K562 (cell line): ENCODE measurements at regions not wholly inside any gene's neighbourhood (a gene's known extent, or its start where the extent isn't known, plus 50 kb on each side); places are given as distances from the start of the nearest gene placed in this dataset.

Source experiments
- ATAC-seq: fragments of 200-7000 bp; cut with Tn5 transposase; 3 replicates; pipeline ENCODE4 v1.9.1; 2020; ENCODE audit warnings: moderate library complexity
- BruUV-seq: library from RNA; stranded (reverse); fragments of 400-500 nt; replicated peaks from 2 replicates; lab custom pipeline; 2021; lab: Mats Ljungman, UMichigan
- CTCF ChIA-PET: fragments of 300-600 bp; formaldehyde crosslinking; extraction: SDS; loops from one replicate; lab custom pipeline; 2021; ENCODE audit warnings: low intra/inter-chr PET ratio; lab: Yijun Ruan, JAX
- POLR2A ChIA-PET: fragments of 300-600, 350-650 bp; sonication (Branson Sonifier 250); formaldehyde crosslinking; extraction: SDS; loops from one replicate; lab custom pipeline; 2021; ENCODE audit warnings: antibody characterized with exemption, inconsistent platforms; lab: Yijun Ruan, JAX
- DNase-seq, 4 experiments: peaks; one replicate each; pipeline versions ENCODE4 v3.0.0 to v3.0.0-alpha.2; 2011 to 2018; ENCODE audit warnings: low spot score in 3 of 4, mixed read lengths in 3 of 4; ENCODE audit errors: extremely low read depth in 1 of 4
- FAIRE-seq: peaks from 2 replicates; lab custom pipeline; 2011; peaks lifted over from hg19 to GRCh38; lab: Jason Lieb, UNC
- H2AFZ ChIP-seq: 2 replicates; pipeline ENCODE4 v1.6.0; 2011; ENCODE audit warnings: low read depth, low read length, control low read depth, inconsistent platforms
- H3K27ac ChIP-seq: fragments of 200-600 bp; 3 replicates; pipeline ENCODE4 v1.8.0; 2011; ENCODE audit warnings: low read depth, mild to moderate bottlenecking, control low read depth, inconsistent platforms, low read length, moderate library complexity, mixed read lengths; ENCODE audit errors: extremely low read depth
- H3K27me3 ChIP-seq, 2 experiments: fragments of 300-600 bp in 1 of 2; 2 replicates in 1 of 2; 3 replicates in 1 of 2; pipeline versions ENCODE4 v1.6.0 to v1.8.0; 2011; ENCODE audit warnings: inconsistent platforms in 2 of 2, low read length in 2 of 2, mild to moderate bottlenecking in 1 of 2, mixed read lengths in 1 of 2, moderate library complexity in 1 of 2; ENCODE audit not compliant: control insufficient read depth in 2 of 2, insufficient read depth in 2 of 2
- H3K36me3 ChIP-seq: fragments of 300-600 bp; 3 replicates; pipeline ENCODE4 v1.8.0; 2011; ENCODE audit warnings: mild to moderate bottlenecking, low read length, inconsistent platforms; ENCODE audit not compliant: control insufficient read depth, insufficient read depth
- H3K4me1 ChIP-seq, 2 experiments: fragments of 200-600 bp in 1 of 2; replicated peaks in 1 of 2; 2 replicates in 1 of 2; 3 replicates in 1 of 2; pipeline versions ENCODE4 v1.5.1 to v1.8.0; 2011; ENCODE audit warnings: inconsistent platforms in 2 of 2, low read length in 2 of 2, mild to moderate bottlenecking in 1 of 2, mixed read lengths in 1 of 2, moderate library complexity in 1 of 2; ENCODE audit not compliant: control insufficient read depth in 2 of 2, insufficient read depth in 2 of 2
- H3K4me2 ChIP-seq: 2 replicates; pipeline ENCODE4 v1.6.1; 2011; ENCODE audit warnings: low read length, control low read depth, inconsistent platforms, mixed read lengths; ENCODE audit not compliant: insufficient read depth
- H3K4me3 ChIP-seq: fragments of 200-600 bp; sonication (generic), shearing (Covaris generic); 2 replicates; pipeline ENCODE4 v1.5.1; 2016; ENCODE audit warnings: control low read depth, inconsistent platforms
- H3K79me2 ChIP-seq: fragments of 200-600 bp; 3 replicates; pipeline ENCODE4 v1.8.0; 2011; ENCODE audit warnings: low read length, inconsistent platforms; ENCODE audit not compliant: control insufficient read depth, insufficient read depth
- H3K9ac ChIP-seq, 2 experiments: 2 replicates each; pipeline versions ENCODE4 v1.6.0 to v1.6.1; 2011; ENCODE audit warnings: low read depth in 2 of 2, low read length in 2 of 2, control low read depth in 1 of 2, inconsistent platforms in 1 of 2, mild to moderate bottlenecking in 1 of 2, mixed read lengths in 1 of 2; ENCODE audit not compliant: insufficient read depth in 1 of 2
- H3K9me1 ChIP-seq: one replicate; pipeline ENCODE4 v1.6.0; 2011; ENCODE audit warnings: inconsistent platforms, mild to moderate bottlenecking, low read length, moderate library complexity; ENCODE audit not compliant: control insufficient read depth, insufficient read depth
- H3K9me3 ChIP-seq: replicated peaks from 2 replicates; pipeline ENCODE4 v1.5.1; 2011; ENCODE audit warnings: low read depth, low read length, inconsistent platforms; ENCODE audit not compliant: control insufficient read depth, insufficient read depth
- H4K20me1 ChIP-seq: replicated peaks from 2 replicates; pipeline ENCODE4 v1.6.1; 2011; ENCODE audit warnings: low read length, inconsistent platforms, mixed read lengths; ENCODE audit not compliant: control insufficient read depth, insufficient read depth
- BRCA1 ChIP-seq, 2 experiments: fragments of 450-650 bp in 1 of 2; sonication (generic) in 1 of 2; formaldehyde crosslinking in 1 of 2; IDR thresholded peaks; 2 replicates each; pipeline versions ENCODE4 v1.5.0 to v1.6.1; 2017 to 2020; ENCODE audit warnings: mild to moderate bottlenecking in 1 of 2, missing genetic modification reagents in 1 of 2
- CREB1 ChIP-seq, 2 experiments: sonication (generic) in 1 of 2; formaldehyde crosslinking in 1 of 2; IDR thresholded peaks; 2 replicates each; pipeline versions ENCODE4 v1.6.1 to v1.8.0; 2012 to 2022; ENCODE audit warnings: inconsistent platforms in 1 of 2, mild to moderate bottlenecking in 1 of 2, missing genetic modification reagents in 1 of 2, moderate library complexity in 1 of 2
- E2F3 ChIP-seq: fragments of 250-450 bp; sonication (Bioruptor Pico); IDR thresholded peaks from 2 replicates; pipeline ENCODE4 v1.4.0; 2020; ENCODE audit warnings: mild to moderate bottlenecking
- TBL1XR1 ChIP-seq, 2 experiments: IDR thresholded peaks; 2 replicates each; pipeline ENCODE4 v1.6.1; 2012; ENCODE audit warnings: improper control_type of control experiment in 2 of 2, low read length in 2 of 2, mild to moderate bottlenecking in 1 of 2
- WGBS: fragments of 100-300 bp; shearing (Covaris generic); methylation state at CpG from one replicate; pipeline ENCODE4 v1.1.6; 2016; ENCODE audit warnings: low coverage, mixed read lengths; ENCODE audit not compliant: insufficient coverage; ENCODE audit errors: missing lambda C conversion rate; 5-methylcytosine and 5-hydroxymethylcytosine counted together
- in situ Hi-C: fragments of 300-500 bp; cut with MboI; formaldehyde crosslinking; loops from 4 replicates; pipeline ENCODE4 v1.15.0; 2018; ENCODE audit warnings: inconsistent platforms, mixed read lengths
- intact Hi-C: fragments of 100-400 bp; cut with micrococcal nuclease; formaldehyde crosslinking; loops from 2 replicates; pipeline ENCODE4 v1.14.2; 2022
- TF ChIP-seq, protein P1 (sequence below): fragments of 450-650 bp; formaldehyde crosslinking; IDR thresholded peaks from 2 replicates; pipeline ENCODE4 v1.4.0; 2020; ENCODE audit warnings: mild to moderate bottlenecking, mixed read lengths

DNA sequence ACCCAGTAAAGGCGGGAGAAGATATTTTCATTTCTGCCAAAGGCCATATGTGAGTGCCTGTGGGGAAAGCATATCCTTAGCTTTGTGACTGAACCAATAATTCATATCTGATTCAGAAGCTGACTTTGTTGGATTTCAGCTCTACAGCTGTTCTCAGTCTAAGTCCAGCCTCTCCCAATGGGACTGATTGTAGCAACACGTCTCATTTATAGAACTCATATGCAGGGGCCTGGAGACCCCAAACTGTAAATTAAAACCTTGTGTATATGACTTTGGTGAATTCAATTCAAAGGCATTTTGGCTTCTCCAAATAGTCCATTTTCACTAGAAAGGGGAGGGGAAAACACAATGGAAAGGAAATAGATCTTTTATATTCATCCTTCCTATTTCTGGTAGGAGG, 250.4 kb upstream of the SORL1-AS1 start (continued):
- TF ChIP-seq BRCA1 (IDR thresholded peaks at IDR 0.05) (no peak), BRCA1 (CRISPR knock-in tag; IDR thresholded peaks at IDR 0.05) (no peak), TBL1XR1 (IDR thresholded peaks at IDR 0.05; ENCODE audit: low read length in 2 of 2) (no peak), CREB1 (IDR thresholded peaks at IDR 0.05) (no peak), CREB1 (CRISPR knock-in tag; IDR thresholded peaks at IDR 0.05) (no peak)

DNA sequence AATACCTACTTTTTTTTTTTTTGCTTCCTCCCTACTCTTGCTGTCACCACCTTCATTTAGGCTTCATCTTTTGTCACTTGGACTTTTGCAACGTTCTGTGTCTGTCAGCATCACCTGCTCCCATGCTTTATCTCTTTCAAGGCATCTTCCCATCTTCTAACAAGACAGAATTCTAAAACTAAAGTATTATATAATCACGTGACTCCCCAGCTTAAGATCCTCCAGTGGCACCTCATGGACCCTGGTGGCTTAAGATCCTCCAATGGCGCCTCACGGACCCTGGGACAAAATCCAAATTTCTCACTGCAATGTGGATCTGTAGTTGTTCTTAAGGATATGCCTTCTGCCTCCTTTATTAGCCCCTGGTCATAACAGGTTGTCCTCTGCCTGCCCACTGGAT, 248.2 kb upstream of the SORL1-AS1 start:
- no peak for FAIRE-seq
- no peaks in the 10 kb centered on the region for H4K20me1 ChIP-seq
- no TSS peak for BruUV-seq
- H3K4me3 ChIP-seq: no peak overlapping the region
- H3K27ac ChIP-seq: no peak overlapping the region
- H3K9me3 ChIP-seq: no peaks in the 10 kb centered on the region
- CTCF ChIA-PET: no interaction called here
- H2AFZ ChIP-seq: no peak overlapping the region
- POLR2A ChIA-PET: no interaction called here
- in situ Hi-C loops: no loop called here
- no peak for DNase-seq
- no peaks in the 10 kb centered on the region for H3K27me3 ChIP-seq
- no peak for ATAC-seq
- H3K79me2 ChIP-seq: no peaks in the 10 kb centered on the region
- H3K4me1 ChIP-seq: no peaks in the 10 kb centered on the region
- TF ChIP-seq E2F3: no peak
- TF ChIP-seq, protein P1, sequence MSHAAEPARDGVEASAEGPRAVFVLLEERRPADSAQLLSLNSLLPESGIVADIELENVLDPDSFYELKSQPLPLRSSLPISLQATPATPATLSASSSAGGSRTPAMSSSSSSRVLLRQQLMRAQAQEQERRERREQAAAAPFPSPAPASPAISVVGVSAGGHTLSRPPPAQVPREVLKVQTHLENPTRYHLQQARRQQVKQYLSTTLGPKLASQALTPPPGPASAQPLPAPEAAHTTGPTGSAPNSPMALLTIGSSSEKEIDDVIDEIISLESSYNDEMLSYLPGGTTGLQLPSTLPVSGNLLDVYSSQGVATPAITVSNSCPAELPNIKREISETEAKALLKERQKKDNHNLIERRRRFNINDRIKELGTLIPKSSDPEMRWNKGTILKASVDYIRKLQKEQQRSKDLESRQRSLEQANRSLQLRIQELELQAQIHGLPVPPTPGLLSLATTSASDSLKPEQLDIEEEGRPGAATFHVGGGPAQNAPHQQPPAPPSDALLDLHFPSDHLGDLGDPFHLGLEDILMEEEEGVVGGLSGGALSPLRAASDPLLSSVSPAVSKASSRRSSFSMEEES (CRISPR knock-in tag): peak; percentile 76
- H3K9ac ChIP-seq: no peak overlapping the region
- H3K4me2 ChIP-seq: no peak overlapping the region
- intact Hi-C loops: no loop called here
- WGBS: 0% methylated on average over 4 of the region's 4 CpGs
- no peaks in the 10 kb centered on the region for H3K36me3 ChIP-seq
- no peaks in the 10 kb centered on the region for H3K9me1 ChIP-seq
